ENCODE measurements at regions not wholly inside any gene's neighbourhood (a gene's known extent, or its start where the extent isn't known, plus 50 kb on each side); places are given as distances from the start of the nearest gene placed in this dataset.
"Not testable (repeated sequence)": the region's sequence is repeated elsewhere in the genome, so short reads cannot be mapped to it uniquely, and the experiment has no call there.

DNA sequence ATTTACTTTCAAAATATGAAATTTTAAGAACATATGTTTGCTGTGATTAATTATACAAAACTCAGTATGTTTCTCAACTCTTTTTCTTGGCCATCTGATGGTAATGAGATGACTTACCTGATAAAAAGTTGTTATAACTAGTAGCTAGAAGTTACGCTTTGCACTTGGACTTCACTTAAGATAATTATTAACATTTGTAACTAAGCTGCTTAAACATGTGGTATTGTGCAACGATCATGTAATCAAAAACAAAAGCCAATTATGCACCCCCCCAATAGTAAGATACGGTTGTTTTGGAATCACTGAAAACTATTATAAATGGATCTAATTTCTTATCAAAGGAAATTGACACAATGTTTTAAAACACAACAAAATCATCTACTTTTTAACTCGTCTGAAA, 342.9 kb downstream of the CNTN3 start:
- Mint-ChIP-seq H3K27ac (no peak overlapping the region), H3K27me3 (no peaks in the 10 kb centered on the region), H3K4me3 (no peak overlapping the region), H3K36me3 (no peaks in the 10 kb centered on the region), H3K9me3 (peaks cover 4% of the 10 kb centered on the region), H3K4me1 (no peaks in the 10 kb centered on the region)
- ATAC-seq: no peak

DNA sequence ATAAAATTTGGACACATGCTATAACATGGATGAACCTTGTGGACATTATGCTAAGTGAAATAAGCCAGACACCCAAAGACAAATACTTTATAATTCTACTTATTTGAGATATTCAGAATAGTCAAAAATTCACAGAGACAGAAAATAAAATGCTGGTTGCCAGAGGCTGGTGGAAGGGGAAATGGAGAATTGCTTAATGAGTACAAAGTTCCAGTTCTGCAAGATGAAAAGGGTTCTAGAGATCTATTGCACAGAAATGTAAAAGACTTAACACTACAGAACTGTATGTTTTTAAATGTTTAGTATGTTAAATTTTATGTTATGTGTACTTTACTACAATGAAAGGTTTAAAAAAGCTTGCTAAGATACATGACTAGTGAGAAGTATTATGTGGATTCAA, 344.8 kb downstream of the CNTN3 start:
- Mint-ChIP-seq H3K4me1 (no peaks in the 10 kb centered on the region), H3K9me3 (no peaks in the 10 kb centered on the region), H3K4me3 (no peak overlapping the region), H3K36me3 (no peaks in the 10 kb centered on the region), H3K27ac (no peak overlapping the region), H3K27me3 (no peaks in the 10 kb centered on the region)
- ATAC-seq: no peak

GRCh38 chr3:74268753-74269152, 345.7 kb downstream of the CNTN3 start:
- H3K9me3 Mint-ChIP-seq: no peaks in the 10 kb centered on the region
- H3K27ac Mint-ChIP-seq: no peak overlapping the region
- no peaks in the 10 kb centered on the region for H3K4me1 Mint-ChIP-seq
- no peak overlapping the region for H3K4me3 Mint-ChIP-seq
- ATAC-seq: no peak
- H3K27me3 Mint-ChIP-seq: no peaks in the 10 kb centered on the region
- no peaks in the 10 kb centered on the region for H3K36me3 Mint-ChIP-seq

GRCh38 chr3:74267588-74268184, 346.8 kb downstream of the CNTN3 start:
- no peak overlapping the region for H3K27ac Mint-ChIP-seq
- ATAC-seq: no peak
- H3K9me3 Mint-ChIP-seq: no peaks in the 10 kb centered on the region
- no peaks in the 10 kb centered on the region for H3K27me3 Mint-ChIP-seq
- no peaks in the 10 kb centered on the region for H3K4me1 Mint-ChIP-seq
- no peak overlapping the region for H3K4me3 Mint-ChIP-seq
- H3K36me3 Mint-ChIP-seq: no peaks in the 10 kb centered on the region

GRCh38 chr3:74267131-74267530, 347.3 kb downstream of the CNTN3 start:
- no peaks in the 10 kb centered on the region for H3K9me3 Mint-ChIP-seq
- no peaks in the 10 kb centered on the region for H3K4me1 Mint-ChIP-seq
- H3K4me3 Mint-ChIP-seq: no peak overlapping the region
- H3K27ac Mint-ChIP-seq: no peak overlapping the region
- no peaks in the 10 kb centered on the region for H3K36me3 Mint-ChIP-seq
- no peaks in the 10 kb centered on the region for H3K27me3 Mint-ChIP-seq
- no peak for ATAC-seq

DNA sequence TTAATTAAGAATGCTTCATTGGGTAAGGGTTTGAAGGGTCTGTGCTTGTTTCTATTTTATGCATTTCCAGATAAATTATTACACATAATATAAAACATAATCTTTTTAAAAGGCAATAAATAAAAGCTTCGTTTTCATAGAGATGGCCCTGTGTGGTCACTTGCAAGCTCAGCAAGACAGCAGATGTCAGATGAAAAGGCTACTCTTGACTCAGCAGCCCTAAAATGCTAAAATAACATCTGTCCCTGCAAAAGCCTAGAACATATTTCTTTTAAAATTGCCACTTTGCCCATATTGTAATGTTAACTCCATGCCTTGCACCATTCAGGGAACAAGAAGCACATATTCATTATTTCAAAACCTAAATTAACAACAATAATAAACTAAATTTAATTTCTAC, 349.4 kb downstream of the CNTN3 start:
- no peak for ATAC-seq
- Mint-ChIP-seq H3K9me3 (no peaks in the 10 kb centered on the region), H3K27me3 (no peaks in the 10 kb centered on the region), H3K36me3 (no peaks in the 10 kb centered on the region), H3K4me1 (no peaks in the 10 kb centered on the region), H3K4me3 (no peak overlapping the region), H3K27ac (no peak overlapping the region)

GRCh38 chr3:74263031-74263430, 351.4 kb downstream of the CNTN3 start:
- Mint-ChIP-seq H3K36me3 (no peaks in the 10 kb centered on the region), H3K4me1 (no peaks in the 10 kb centered on the region), H3K4me3 (no peak overlapping the region), H3K27me3 (no peaks in the 10 kb centered on the region), H3K27ac (no peak overlapping the region), H3K9me3 (no peaks in the 10 kb centered on the region)
- ATAC-seq: no peak

DNA sequence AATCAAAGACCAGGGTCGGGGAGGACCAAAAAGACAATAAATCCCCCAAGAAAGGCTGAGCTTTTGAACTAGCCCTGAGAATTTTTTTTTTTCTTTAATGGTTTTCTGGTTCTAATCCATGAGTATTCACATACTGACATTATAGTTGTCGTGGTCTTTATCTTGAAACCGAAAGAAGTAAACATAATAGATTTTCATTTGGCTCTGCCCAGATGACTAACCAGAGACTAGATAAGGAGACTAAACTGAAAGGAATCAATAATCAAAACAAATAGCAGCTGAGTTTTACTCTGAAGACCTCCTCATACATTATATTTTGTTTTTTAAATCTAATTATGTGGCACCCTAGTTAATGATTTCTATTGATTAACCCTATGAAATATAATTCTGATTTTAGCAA, 381.4 kb downstream of the CNTN3 start:
- Mint-ChIP-seq H3K27me3 (no peaks in the 10 kb centered on the region), H3K27ac (no peak overlapping the region), H3K36me3 (no peaks in the 10 kb centered on the region), H3K4me3 (no peak overlapping the region), H3K4me1 (no peaks in the 10 kb centered on the region), H3K9me3 (peaks cover 14% of the 10 kb centered on the region)
- no peak for ATAC-seq

- ATAC-seq: no peak
- Mint-ChIP-seq H3K27ac (no peak overlapping the region), H3K27me3 (no peaks in the 10 kb centered on the region), H3K36me3 (no peaks in the 10 kb centered on the region), H3K9me3 (peaks cover 17% of the 10 kb centered on the region), H3K4me3 (no peak overlapping the region), H3K4me1 (no peaks in the 10 kb centered on the region)
Measured at GRCh38 chr3:74217467-74217866, 397.0 kb downstream of the CNTN3 start.

- Mint-ChIP-seq H3K27me3 (no peaks in the 10 kb centered on the region), H3K4me1 (no peaks in the 10 kb centered on the region), H3K36me3 (no peaks in the 10 kb centered on the region), H3K4me3 (no peak overlapping the region), H3K27ac (no peak overlapping the region), H3K9me3 (peaks cover 17% of the 10 kb centered on the region)
- no peak for ATAC-seq
Measured at GRCh38 chr3:74214286-74214685, 400.2 kb downstream of the CNTN3 start.

GRCh38 chr3:74210739-74211138, 403.7 kb downstream of the CNTN3 start:
- Mint-ChIP-seq H3K4me1 (no peaks in the 10 kb centered on the region), H3K9me3 (peaks cover 18% of the 10 kb centered on the region), H3K4me3 (no peak overlapping the region), H3K27ac (no peak overlapping the region), H3K27me3 (no peaks in the 10 kb centered on the region), H3K36me3 (no peaks in the 10 kb centered on the region)
- no peak for ATAC-seq

- peaks cover 6% of the 10 kb centered on the region for H3K9me3 Mint-ChIP-seq
- H3K27me3 Mint-ChIP-seq: no peaks in the 10 kb centered on the region
- no peak overlapping the region for H3K27ac Mint-ChIP-seq
- no peak overlapping the region for H3K4me3 Mint-ChIP-seq
- H3K4me1 Mint-ChIP-seq: no peaks in the 10 kb centered on the region
- no peak for ATAC-seq
- H3K36me3 Mint-ChIP-seq: no peaks in the 10 kb centered on the region
Measured at GRCh38 chr3:74200952-74201351, 413.5 kb downstream of the CNTN3 start.

GRCh38 chr3:74178664-74179063, 435.8 kb downstream of the CNTN3 start:
- not testable (repeated sequence) for H3K27me3 Mint-ChIP-seq, ATAC-seq, H3K4me3 Mint-ChIP-seq, H3K36me3 Mint-ChIP-seq, H3K4me1 Mint-ChIP-seq, H3K27ac Mint-ChIP-seq
- H3K9me3 Mint-ChIP-seq: peaks cover 13% of the 10 kb centered on the region

- Mint-ChIP-seq H3K27me3 (no peaks in the 10 kb centered on the region), H3K9me3 (no peaks in the 10 kb centered on the region), H3K36me3 (no peaks in the 10 kb centered on the region), H3K27ac (no peak overlapping the region), H3K4me1 (no peaks in the 10 kb centered on the region), H3K4me3 (no peak overlapping the region)
- ATAC-seq: no peak
Measured at GRCh38 chr3:74173090-74173489, 441.4 kb downstream of the CNTN3 start.

GRCh38 chr3:74167926-74168325, 446.5 kb downstream of the CNTN3 start:
- no peak overlapping the region for H3K27ac Mint-ChIP-seq
- H3K36me3 Mint-ChIP-seq: no peaks in the 10 kb centered on the region

GRCh38 chr3:74165211-74165610, 449.2 kb downstream of the CNTN3 start:
- Mint-ChIP-seq H3K4me3 (no peak overlapping the region), H3K27me3 (no peaks in the 10 kb centered on the region), H3K9me3 (peaks cover 7% of the 10 kb centered on the region), H3K36me3 (no peaks in the 10 kb centered on the region), H3K4me1 (no peaks in the 10 kb centered on the region), H3K27ac (no peak overlapping the region)
- no peak for ATAC-seq

More at GRCh38 chr3:74167926-74168325, 446.5 kb downstream of the CNTN3 start:
- no peaks in the 10 kb centered on the region for H3K4me1 Mint-ChIP-seq
- peaks cover 3% of the 10 kb centered on the region for H3K9me3 Mint-ChIP-seq
- no peak overlapping the region for H3K4me3 Mint-ChIP-seq
- no peak for ATAC-seq
- H3K27me3 Mint-ChIP-seq: no peaks in the 10 kb centered on the region

GRCh38 chr3:74149466-74149865, 465.0 kb downstream of the CNTN3 start:
- H3K27ac Mint-ChIP-seq: no peak overlapping the region
- H3K4me1 Mint-ChIP-seq: no peaks in the 10 kb centered on the region
- no peak for ATAC-seq
- H3K4me3 Mint-ChIP-seq: no peak overlapping the region
- H3K36me3 Mint-ChIP-seq: no peaks in the 10 kb centered on the region
- no peaks in the 10 kb centered on the region for H3K27me3 Mint-ChIP-seq
- peaks cover 17% of the 10 kb centered on the region for H3K9me3 Mint-ChIP-seq
